HG03025 (cell line): ENCODE measurements at regions not wholly inside any gene's neighbourhood (a gene's known extent, or its start where the extent isn't known, plus 50 kb on each side); places are given as distances from the start of the nearest gene placed in this dataset.

Source experiments
- ATAC-seq: cut with Tn5 transposase; IDR thresholded peaks from one replicate; pipeline ENCODE4 v1.9.1; 2021; ENCODE audit warnings: mild to moderate bottlenecking, moderate library complexity; ENCODE audit not compliant: unreplicated experiment, low FRiP score

DNA sequence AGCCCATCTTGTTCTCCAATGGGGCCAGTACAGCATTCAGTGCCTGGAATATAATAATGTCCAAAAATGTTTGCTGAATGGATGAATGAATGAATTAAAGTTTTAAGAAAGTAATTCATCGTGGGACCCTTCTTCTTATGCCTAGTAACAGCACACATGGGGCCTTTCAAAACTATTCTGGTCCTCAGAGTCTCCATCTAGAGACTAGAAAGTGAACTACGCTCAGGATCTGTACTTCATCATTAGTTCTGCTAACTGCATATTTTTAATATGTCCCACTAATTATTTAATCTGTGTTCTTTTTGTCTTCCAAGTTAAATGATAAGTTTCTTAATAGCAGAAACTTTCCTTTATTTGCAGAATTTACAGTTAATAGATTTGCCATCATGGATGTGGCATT, 172.5 kb downstream of the SMAD2 start:
- no peak for ATAC-seq

DNA sequence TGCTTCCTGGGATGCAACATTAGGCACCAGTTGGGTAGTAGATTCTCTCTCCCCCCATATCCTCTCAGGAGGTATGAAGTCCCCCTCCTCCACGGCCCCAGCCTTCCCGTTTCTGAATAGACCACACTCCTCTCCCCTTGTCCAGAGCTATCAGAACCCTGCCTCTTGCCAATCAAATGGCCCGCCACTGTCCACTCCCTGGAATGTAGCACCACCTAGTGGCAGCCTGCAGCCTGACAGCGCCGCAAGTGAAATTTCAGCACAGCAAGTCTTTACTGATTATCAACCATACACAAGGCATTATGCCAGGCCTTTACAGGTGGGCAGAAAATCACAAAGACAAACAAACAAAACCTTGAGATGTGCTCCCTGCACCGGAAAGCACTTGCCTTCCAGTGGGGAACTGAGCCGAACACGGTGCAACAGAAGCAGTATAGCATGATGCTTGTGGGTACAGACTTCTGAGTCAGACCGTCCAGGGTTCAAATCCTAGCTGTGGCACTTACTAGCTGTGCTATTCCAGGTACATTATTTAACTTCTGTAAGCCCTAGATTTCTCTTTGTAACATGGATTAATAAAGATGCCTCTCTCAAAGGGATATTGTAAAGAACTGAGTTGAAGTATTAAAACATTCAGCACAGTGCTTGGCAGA, 174.0 kb downstream of the SMAD2 start:
- no peak for ATAC-seq

DNA sequence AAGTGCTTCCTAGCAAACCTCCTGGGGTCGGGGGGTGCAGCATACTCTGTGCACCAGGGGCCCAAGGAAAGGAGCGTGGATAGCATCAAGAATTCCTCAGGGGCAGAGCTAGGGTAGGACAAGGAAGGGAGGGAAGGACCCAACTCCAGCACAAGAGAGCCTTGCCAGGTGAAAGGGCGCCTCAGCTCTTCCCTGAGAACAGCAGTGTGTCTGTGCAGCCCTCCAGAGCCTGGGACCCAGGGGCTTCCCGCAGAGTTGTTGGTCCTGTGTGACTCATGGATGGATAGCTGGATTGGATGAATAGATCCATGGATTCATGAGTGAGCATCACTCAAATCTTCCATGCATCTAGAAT, 175.4 kb downstream of the SMAD2 start:
- no peak for ATAC-seq

DNA sequence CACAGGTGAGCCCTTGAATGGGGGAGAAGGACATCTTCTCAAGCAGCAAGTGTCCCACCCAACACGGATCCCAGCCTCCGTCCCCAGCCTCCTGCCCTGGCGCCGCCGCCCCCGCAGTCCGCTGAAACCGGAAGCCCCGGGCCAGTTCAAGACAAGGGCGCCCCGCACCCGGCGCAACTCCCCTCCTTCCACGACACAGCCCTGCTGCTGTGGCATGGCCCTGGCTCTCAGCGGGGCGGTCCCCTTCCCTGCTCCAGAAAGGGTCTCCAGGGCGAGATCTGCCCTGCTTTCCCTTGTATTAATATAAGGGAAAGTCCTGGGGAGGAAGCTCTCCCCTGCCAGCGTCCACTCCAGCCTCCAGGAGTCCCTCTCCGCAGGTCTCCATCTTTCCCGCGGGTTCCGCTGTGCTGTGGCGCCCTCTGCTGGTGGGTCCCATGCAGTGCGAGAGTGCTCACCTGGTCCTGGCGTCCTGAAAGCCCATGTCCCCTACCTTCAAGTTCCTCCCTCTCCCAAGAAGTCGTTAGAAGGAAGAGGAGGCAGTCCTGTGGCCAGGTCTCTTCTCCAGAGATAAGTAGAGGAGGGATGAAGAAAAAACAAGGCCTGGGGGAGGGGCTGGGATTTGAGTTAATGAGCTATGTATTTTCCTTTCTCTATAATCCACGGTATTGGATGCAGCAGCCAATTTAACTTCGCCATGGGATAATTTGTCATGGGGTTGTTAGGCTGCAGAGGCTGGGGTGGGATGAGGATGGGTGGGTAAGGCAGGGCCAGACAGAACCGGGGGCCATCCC, 176.0 kb downstream of the SMAD2 start:
- ATAC-seq = no peak

DNA sequence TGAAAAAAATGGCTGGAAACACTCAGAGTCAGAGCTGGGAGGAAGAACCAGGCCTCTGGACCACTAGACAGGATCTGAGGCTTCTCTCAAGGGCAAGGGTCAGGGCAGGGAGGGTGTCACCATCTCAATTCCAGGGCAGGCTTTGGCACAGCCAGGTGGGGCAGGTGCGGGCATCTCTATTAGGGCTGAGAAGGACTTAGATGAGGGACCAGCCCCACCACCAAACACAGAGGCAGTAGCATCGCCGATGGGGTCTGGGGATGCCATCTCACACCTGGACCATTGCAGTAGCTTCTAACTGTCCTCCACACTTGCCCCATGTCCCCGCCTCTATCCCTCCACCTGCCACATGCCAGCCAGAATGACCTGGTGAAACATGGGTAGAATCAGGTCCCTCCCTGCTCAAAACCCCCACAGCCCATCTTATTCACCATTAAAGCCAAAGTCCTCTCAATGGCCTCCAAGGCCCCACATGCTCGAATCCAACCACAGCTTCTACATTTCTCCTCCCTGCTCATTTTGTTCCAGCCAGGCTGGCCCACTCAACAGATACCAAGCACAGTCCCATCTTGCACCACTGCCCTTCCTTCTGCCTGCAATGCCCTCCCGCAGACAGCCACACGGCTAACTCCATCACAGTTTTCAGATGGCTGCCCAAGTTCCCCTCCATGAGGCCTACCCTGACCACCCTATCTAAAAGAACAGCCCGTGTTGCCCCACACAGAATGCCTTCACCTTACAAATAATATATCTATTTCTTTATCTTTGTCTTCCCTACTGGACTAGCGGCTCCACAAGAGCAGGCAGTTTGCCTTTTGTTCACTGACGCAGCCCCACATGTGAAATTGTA, 177.4 kb downstream of the SMAD2 start:
- ATAC-seq = no peak

DNA sequence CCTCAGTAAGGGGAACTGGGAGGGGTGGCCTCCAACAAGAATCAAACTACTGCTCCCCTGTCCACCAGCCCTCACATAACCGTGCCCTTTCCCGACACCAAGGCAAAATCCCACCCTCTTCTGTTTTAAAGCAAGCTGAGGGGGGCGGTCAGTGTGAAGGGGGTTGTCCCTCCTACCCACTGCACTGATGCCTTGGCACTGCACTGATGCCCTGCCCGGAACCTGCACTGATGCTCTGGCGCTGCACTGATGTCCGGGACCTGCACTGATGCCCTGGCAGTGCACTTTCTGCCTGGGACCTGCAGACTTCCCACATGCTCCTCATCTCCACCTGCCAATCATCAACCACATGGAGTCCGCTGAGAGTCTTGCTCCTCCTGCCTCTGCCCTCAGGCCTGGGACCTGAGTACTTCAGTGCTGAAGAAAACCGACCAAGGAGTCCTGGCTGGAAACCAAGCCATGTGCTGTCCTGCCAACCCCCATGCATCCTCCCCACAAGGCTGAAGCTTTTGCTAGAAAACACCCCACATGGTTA, 179.5 kb downstream of the SMAD2 start:
- no peak for ATAC-seq

DNA sequence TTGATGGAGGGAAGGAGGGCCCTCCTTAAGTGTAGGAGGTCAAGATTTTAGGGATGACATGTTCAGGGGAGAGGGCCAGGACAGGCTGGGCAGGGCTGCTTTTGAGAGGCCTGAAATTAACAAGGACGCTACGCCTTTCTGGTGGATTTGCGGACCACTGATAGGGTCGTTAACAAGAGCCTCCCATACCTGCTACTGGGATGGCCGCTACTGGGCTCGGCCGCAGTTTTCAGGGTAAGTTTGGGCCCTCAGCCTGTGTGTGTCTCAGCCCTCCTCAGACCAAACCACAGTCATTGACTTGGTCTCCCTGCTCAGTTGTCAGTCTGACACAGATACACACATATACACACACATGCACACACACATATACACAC, 180.9 kb downstream of the SMAD2 start:
- ATAC-seq = no peak

DNA sequence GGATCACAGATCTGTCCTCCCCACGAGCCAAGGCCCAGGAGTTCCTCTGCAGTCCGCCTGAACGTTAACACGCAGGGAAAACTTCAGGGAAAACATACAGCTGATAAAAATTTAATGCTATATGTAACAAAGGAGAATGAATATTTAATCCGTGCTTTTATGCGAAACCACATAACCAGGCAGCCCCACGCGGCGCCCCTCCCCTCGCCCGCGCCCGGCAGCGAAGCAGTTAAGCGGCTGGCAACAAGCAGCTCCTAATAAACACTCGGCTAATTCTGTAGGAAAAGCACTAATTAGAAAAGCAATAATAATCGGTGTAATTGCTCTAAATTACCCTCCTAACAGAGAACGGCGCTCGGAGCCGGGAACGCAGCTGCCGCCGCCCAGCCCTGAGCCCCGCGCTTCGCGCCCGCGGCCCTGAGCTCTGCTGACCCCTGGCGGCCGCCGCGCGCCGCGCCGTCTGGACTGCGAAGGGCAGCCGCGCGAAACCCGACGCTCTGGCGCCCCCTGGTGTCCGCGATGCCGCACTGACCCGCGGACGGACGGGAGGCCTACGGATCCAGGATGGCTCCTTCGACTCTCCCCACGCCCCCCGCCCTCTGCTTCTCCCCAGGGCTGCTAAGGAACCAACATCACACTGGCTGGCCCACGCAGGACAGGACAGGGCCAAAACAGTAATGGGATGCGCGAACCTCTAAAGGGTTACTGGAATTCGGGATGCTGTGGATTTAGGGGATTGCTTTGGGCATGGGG, 181.4 kb downstream of the SMAD2 start:
- peak; percentile 68 for ATAC-seq

DNA sequence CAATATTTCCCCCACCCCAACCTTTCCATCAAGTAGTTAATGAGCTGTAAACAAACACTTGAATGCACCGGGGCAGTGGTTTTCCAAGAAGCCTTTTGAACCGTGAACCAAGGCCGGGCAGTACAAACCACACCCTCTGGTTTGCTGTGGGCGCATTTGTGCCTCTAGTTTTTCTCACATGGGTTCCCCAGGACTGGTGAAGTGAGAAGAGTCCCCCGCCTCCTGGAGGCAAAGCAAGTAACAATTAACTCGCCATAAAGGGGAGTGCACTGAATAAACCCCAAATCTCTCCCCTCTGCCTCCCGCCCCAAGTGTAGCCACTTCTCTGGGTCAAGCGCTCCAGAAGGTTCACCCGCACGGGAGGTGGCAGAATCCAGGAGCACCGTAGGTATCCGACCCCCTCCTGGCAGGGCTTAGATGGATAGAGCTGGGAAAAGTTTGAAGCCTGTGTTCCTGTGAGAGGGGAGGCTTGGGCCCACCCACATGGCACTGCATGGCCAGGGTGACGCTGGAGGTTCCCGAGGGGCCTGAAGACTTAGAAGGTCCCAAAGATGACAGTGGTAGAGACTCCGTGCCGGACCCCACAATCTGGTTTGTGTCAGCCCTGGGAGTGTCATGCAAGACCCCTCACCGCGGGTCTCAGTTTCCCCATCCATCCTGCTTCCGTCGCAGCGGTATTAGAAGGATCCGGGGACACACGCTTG, 182.2 kb downstream of the SMAD2 start:
- no peak for ATAC-seq

DNA sequence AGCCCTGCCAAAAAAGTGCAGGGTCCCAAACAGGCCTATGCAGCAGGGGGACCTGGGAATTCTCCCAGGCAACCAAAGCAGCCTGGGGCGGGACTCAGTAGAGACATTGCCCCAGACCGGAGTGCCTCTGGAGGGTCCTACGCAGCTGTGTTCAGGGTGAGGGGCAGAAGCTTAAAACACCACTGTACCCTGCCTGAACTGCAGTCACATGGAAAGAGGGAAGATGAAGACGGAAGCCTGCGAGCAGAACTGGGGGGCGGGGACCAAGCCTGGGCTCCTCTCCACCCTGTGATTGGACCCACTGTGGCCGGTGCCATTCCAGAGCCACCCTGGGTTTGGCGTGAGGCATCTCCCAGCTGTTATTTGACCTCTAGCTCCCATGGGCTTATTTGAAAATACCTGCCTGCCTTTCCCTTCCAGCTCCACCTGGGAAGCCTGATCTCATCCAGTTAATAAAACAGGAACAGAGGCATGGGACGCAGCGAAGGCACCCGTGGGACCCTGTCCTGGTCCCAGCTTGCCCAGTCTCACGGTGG, 183.1 kb downstream of the SMAD2 start:
- no peak for ATAC-seq

DNA sequence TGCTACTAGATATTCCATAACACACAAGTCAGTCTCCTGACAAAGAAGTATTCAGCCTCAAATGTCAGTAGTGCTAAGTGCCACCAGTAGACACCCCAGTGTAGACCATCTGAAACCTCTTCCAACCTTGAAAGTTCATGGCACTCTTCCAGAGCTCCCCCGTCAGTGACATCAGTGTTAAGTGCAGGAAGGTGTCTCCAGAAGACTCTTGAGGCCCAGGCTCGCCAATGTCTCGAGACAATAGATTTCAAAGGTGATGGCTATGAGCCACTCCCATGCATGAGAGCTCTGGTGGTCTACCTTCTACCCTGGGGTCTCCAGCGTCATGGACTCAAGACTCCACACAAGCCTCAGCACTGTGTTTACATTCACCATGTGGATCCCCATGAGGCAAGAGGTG, 183.8 kb downstream of the SMAD2 start:
- no peak for ATAC-seq

DNA sequence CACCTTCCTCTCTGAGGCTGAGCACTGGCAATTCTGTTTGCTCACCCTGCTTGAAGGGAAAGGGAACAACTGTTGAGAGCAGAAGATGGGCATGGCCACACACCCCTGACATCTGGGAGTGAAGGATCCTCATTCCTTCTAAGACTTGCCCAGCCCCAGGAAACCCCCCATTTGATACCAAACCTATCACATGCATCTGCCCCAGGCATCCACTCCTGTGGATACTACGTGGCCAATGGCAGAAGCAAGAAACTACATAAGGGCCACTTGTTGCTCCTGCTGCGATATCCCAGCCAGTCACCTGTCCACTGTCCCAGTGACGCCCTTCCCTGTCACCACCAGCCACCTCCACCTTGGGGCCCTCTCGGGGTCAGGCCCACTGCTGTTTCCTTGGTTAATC, 185.2 kb downstream of the SMAD2 start:
- no peak for ATAC-seq

DNA sequence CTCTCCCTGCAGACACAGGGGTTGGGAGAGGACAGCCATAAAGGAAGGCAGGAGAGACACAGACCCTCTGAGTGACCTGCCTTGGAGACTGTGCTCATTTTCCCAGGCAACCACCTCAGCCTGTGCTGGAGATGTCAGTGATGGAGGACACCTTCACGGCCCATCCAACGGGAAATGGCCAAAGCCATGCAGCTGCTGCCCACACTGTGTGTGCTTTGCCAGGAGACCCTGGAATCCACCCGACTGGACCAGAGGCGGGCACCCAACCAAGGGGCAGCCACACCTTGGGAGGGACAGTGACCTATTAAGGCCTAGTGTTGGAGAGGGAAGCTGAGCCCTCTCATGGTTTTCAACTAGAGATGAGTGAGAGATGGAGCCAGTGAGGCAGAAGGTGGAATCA, 192.5 kb downstream of the SMAD2 start:
- ATAC-seq = no peak

DNA sequence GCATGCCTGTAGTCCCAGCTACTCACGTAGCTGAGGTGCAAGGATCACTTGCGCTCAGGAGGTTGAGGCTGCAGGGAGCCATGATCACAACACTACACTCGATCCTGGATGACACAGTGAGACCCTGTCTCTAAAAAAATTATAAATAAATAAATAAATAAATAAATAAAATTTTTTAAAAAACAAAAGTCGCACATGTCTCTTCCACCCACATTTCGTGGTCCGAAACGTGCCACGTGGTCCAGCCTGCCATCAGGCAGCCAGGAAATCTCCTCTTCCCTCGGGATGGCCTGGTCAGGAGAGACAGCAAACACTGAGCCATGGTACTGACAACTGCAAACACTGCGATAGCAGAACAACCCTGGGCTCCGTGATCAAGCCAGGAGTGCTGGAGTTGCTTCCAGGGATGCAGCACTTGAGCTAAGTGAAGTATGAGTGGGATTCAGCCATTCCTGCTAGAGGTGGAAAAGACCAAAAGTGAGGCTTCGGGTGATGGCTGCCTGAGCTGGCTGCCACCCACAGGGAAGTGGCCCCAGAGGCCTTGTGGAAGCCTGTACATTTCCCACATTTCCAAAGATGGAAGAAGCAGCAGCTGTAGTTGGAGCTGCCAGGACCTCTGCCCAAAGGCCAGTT, 193.1 kb downstream of the SMAD2 start:
- ATAC-seq = no peak

DNA sequence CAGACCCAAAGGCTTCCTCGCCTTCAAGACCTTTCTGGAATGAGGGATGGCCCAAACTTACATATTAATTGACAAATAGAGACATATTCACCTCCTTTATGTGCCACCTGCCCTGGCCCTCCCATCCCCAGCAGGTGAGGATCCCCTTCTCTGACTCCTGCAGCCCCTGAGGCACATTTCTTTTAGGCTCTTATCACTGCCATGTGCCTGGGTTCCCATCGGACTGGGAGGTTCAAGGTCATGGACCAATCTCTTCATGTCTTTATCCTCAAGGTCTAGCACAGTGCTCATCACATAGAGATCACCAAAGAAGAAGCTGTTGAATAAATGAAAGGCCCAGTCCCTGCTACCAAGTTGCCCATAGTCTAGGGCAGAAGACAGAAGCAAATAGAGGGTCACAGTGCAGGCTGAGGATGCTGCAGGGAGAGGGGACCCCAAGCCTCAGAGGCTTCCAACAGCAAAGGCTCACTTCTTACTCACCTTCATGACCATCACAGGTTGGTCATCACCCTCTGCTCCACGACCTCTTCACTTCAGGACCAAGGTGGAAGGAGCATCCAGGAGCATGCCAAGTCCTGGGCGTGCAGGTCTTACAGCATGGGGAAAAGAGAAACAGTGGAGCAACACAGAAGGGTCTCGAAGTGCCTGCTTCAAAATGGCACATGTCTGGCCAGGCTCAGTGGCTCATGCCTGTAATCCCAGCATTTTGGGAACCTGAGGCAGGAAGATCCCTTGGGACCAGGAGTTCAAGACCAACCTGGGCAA, 193.9 kb downstream of the SMAD2 start:
- no peak for ATAC-seq

DNA sequence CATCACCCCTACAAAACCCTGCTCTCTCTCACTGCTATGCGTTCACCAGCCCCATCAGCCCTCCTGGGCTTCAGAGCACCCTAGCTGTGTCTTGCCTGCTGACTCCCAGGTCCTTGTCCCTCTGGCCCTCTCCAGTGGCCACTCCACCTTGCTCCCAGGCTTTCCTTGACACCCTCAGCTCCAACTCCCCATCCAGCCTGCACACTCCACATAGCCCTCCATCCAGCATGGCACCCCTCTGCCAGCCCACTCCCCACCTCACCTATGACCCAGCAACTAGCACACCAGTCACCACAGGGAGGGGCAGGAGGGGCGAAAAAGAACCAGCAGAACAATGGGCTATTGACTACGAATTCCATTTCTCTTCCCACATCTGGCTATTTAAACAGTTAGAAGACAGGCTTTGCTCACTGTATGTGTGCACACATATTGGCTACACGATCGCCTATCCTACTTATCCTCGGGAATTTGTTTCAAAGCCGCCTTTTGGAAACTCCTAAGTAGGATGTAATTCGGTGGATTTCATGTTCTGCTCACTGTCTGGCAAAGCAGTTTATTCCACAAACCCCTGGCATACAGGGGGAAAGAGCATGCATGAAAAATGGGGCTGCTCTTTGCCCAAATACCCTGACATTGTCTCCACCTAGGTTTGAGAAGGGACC, 195.3 kb downstream of the SMAD2 start:
- ATAC-seq = no peak

DNA sequence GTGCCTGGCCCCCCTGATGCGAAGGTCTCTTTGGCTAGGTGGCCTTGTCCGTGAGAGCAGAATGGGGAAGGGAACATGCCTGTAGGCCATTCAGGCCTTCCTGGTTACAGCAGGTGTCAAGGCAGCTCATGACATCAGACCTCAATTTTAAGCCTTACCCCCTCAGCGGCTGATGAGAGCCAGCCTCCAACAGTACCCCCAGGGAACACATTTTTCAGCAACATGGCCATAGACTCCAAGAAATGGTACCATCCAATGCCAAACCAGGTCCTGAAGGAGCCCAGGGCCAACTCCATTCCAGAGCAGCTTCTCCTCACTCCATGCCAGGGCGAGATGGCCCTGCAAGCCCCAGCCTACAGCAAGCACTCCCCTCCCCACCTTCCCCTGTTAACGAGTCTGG, 199.2 kb downstream of the SMAD2 start:
- no peak for ATAC-seq

DNA sequence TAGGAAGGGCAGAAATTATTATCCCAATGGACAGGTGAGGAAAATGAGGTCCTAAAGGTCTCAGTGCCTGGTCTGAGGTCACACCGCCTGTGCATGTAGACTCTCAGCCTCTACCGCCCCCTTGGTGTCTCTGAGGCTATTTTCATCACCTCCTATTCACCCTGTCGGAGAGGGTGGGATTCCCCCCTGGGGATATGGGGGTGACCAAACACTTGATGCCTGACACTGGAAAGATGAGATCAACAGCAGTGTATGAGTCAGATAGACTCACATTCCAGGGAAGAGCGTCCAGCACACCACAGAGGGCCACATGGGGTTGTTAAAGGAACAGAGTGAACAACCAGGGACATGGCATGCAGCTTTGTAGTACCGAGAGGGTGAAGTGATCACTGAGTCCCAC, 199.7 kb downstream of the SMAD2 start:
- no peak for ATAC-seq
